Aorta (tissue), 5 donors: ENCODE measurements at regions not wholly inside any gene's neighbourhood (a gene's known extent, or its start where the extent isn't known, plus 50 kb on each side); places are given as distances from the start of the nearest gene placed in this dataset.

Experiments used
- ATAC-seq: fragments of 200-7000 bp; cut with Tn5 transposase; one replicate; pipeline ENCODE4 v1.9.1; 2022; ENCODE audit warnings: moderate library complexity; ENCODE audit not compliant: low FRiP score
- DNase-seq, 2 donors: peaks; one replicate each; pipeline ENCODE4 v3.0.0-alpha.2; 2020
- H3K27ac ChIP-seq, 2 donors: one replicate each; pipeline ENCODE4 v1.5.1; 2013; ENCODE audit warnings: low read length in 2 of 2, mild to moderate bottlenecking in 2 of 2, moderate library complexity in 2 of 2, control low read depth in 1 of 2, inconsistent platforms in 1 of 2, low read depth in 1 of 2
- H3K27me3 ChIP-seq, 2 donors: one replicate each; pipeline ENCODE4 v1.6.1; 2013; ENCODE audit warnings: control low read depth in 1 of 2, low read length in 1 of 2, mild to moderate bottlenecking in 1 of 2, moderate library complexity in 1 of 2; ENCODE audit not compliant: insufficient read depth in 2 of 2, control insufficient read depth in 1 of 2
- H3K36me3 ChIP-seq, 2 donors: one replicate each; pipeline ENCODE4 v1.6.1; 2013; ENCODE audit warnings: control low read depth in 1 of 2, low read length in 1 of 2, mild to moderate bottlenecking in 1 of 2; ENCODE audit not compliant: insufficient read depth in 2 of 2, control insufficient read depth in 1 of 2
- H3K4me1 ChIP-seq, 2 donors: one replicate each; pipeline ENCODE4 v1.6.1; 2013; ENCODE audit warnings: low read length in 2 of 2, control low read depth in 1 of 2, mild to moderate bottlenecking in 1 of 2, moderate library complexity in 1 of 2; ENCODE audit not compliant: insufficient read depth in 2 of 2, control insufficient read depth in 1 of 2
- H3K4me3 ChIP-seq, 2 donors: one replicate each; pipeline ENCODE4 v1.5.1; 2013; ENCODE audit warnings: low read length in 2 of 2, control low read depth in 1 of 2, mild to moderate bottlenecking in 1 of 2
- H3K9me3 ChIP-seq: one replicate; pipeline ENCODE4 v1.6.1; 2013; ENCODE audit warnings: mild to moderate bottlenecking, low read length; ENCODE audit not compliant: control insufficient read depth
- WGBS, 2 donors: extraction: QIAGEN DNeasy Blood & Tissue Kit; methylation state at CpG; one replicate each; pipeline ENCODE4 v1.1.7; 2013; 5-methylcytosine and 5-hydroxymethylcytosine counted together
- intact Hi-C, 2 donors: fragments of 100-400 bp; cut with DNase I; formaldehyde crosslinking; loops; one replicate each; pipeline versions ENCODE4 v1.14.2 to v1.15.0; 2022
- donor health status: healthy with polysubstance abuse.
- donor health status: Bipolar disorder and iron deficiency.
- donor health status: DM: no; HTN: no; CAD: no.
- donor health status: DM: no; HTN: no; CAD: no.
- donor health status: DM: yes; HTN: yes; CAD: no.

- DNase-seq (no peak), ATAC-seq (no peak)
- peaks cover 0 to 7% of the 10 kb centered on the region in 2 donors for H3K4me1 ChIP-seq
- WGBS, 2 donors: 32 to 35% methylated on average over 2 of the region's 2 CpGs
- intact Hi-C loops: no loop called here
- H3K9me3 ChIP-seq: no peaks in the 10 kb centered on the region
- H3K27me3 ChIP-seq: no peaks in the 10 kb centered on the region
- H3K4me3 ChIP-seq: no peak overlapping the region
- no peak overlapping the region for H3K27ac ChIP-seq
- no peaks in the 10 kb centered on the region for H3K36me3 ChIP-seq
Observed at GRCh38 chr3:144165482-144165881, 193.9 kb downstream of the DIPK2A start.

- DNase-seq (no peak), ATAC-seq (no peak)
- peaks cover 0 to 3% of the 10 kb centered on the region in 2 donors for H3K4me1 ChIP-seq
- H3K27ac ChIP-seq: no peak overlapping the region
- no peaks in the 10 kb centered on the region for H3K9me3 ChIP-seq
- H3K27me3 ChIP-seq: no peaks in the 10 kb centered on the region
- no peaks in the 10 kb centered on the region for H3K36me3 ChIP-seq
- 94 to 98% methylated on average over 2 of the region's 2 CpGs for WGBS, 2 donors
- intact Hi-C loops: no loop called here
- H3K4me3 ChIP-seq: no peak overlapping the region
Observed at GRCh38 chr3:144167634-144168033, 196.0 kb downstream of the DIPK2A start.

GRCh38 chr3:144173491-144173890, 201.9 kb downstream of the DIPK2A start:
- ATAC-seq (no peak), DNase-seq (no peak)
- no peak overlapping the region for H3K4me3 ChIP-seq
- H3K9me3 ChIP-seq: no peaks in the 10 kb centered on the region
- no peaks in the 10 kb centered on the region for H3K4me1 ChIP-seq
- H3K36me3 ChIP-seq: no peaks in the 10 kb centered on the region
- no peaks in the 10 kb centered on the region for H3K27me3 ChIP-seq
- intact Hi-C loops: no loop called here
- WGBS, 2 donors: 87 to 90% methylated on average over 1 of the region's 1 CpG
- H3K27ac ChIP-seq: no peak overlapping the region

GRCh38 chr3:144175644-144176425, 204.2 kb downstream of the DIPK2A start:
- 98 to 99% methylated on average over 21 of the region's 21 CpGs for WGBS, 2 donors
- intact Hi-C loops: no loop called here
- no peak for DNase-seq

GRCh38 chr3:144177649-144178048, 206.0 kb downstream of the DIPK2A start:
- intact Hi-C loops: no loop called here

More at GRCh38 chr3:144175644-144176425, 204.2 kb downstream of the DIPK2A start:
- no peaks in the 10 kb centered on the region for H3K9me3 ChIP-seq
- no peak overlapping the region for H3K27ac ChIP-seq
- H3K4me1 ChIP-seq: no peaks in the 10 kb centered on the region
- no peaks in the 10 kb centered on the region for H3K36me3 ChIP-seq
- no peaks in the 10 kb centered on the region for H3K27me3 ChIP-seq
- no peak for ATAC-seq
- no peak overlapping the region for H3K4me3 ChIP-seq

GRCh38 chr3:144178607-144179006, 207.0 kb downstream of the DIPK2A start:
- Histone ChIP-seq H3K4me1 (no peaks in the 10 kb centered on the region), H3K36me3 (no peaks in the 10 kb centered on the region), H3K27me3 (no peaks in the 10 kb centered on the region), H3K4me3 (no peak overlapping the region), H3K9me3 (no peaks in the 10 kb centered on the region), H3K27ac (no peak overlapping the region)
- WGBS, 2 donors: 98% methylated on average over 2 of the region's 2 CpGs
- ATAC-seq (no peak), DNase-seq (no peak)
- intact Hi-C loops: no loop called here

More at GRCh38 chr3:144177649-144178048, 206.0 kb downstream of the DIPK2A start:
- ATAC-seq (no peak), DNase-seq (no peak)
- H3K9me3 ChIP-seq: no peaks in the 10 kb centered on the region
- no peaks in the 10 kb centered on the region for H3K36me3 ChIP-seq
- H3K4me1 ChIP-seq: no peaks in the 10 kb centered on the region
- H3K27me3 ChIP-seq: no peaks in the 10 kb centered on the region
- no peak overlapping the region for H3K4me3 ChIP-seq
- WGBS, 2 donors: 74 to 84% methylated on average over 2 of the region's 2 CpGs
- H3K27ac ChIP-seq: no peak overlapping the region

GRCh38 chr3:144181062-144181461, 209.4 kb downstream of the DIPK2A start:
- no peaks in the 10 kb centered on the region for H3K36me3 ChIP-seq
- 18% methylated on average over 2 of the region's 2 CpGs for WGBS, 2 donors
- intact Hi-C loops: no loop called here
- peaks cover 2% of the 10 kb centered on the region for H3K9me3 ChIP-seq
- H3K27me3 ChIP-seq: no peaks in the 10 kb centered on the region
- no peak overlapping the region for H3K27ac ChIP-seq
- H3K4me1 ChIP-seq: no peaks in the 10 kb centered on the region
- no peak for DNase-seq
- no peak for ATAC-seq
- no peak overlapping the region for H3K4me3 ChIP-seq

- 45 to 55% methylated on average over 1 of the region's 1 CpG for WGBS, 2 donors
- no peak overlapping the region for H3K4me3 ChIP-seq
- intact Hi-C loops: no loop called here
- peaks cover 2% of the 10 kb centered on the region for H3K9me3 ChIP-seq
- ATAC-seq (no peak), DNase-seq (no peak)
- no peak overlapping the region for H3K27ac ChIP-seq
- H3K27me3 ChIP-seq: no peaks in the 10 kb centered on the region
- H3K36me3 ChIP-seq: no peaks in the 10 kb centered on the region
- no peaks in the 10 kb centered on the region for H3K4me1 ChIP-seq
Observed at GRCh38 chr3:144182501-144182900, 210.9 kb downstream of the DIPK2A start.

GRCh38 chr3:144185276-144185675, 213.7 kb downstream of the DIPK2A start:
- intact Hi-C loops: no loop called here
- no peak overlapping the region for H3K27ac ChIP-seq
- peaks cover 2% of the 10 kb centered on the region for H3K9me3 ChIP-seq
- DNase-seq (no peak), ATAC-seq (no peak)
- no peaks in the 10 kb centered on the region for H3K4me1 ChIP-seq
- H3K4me3 ChIP-seq: no peak overlapping the region
- H3K36me3 ChIP-seq: no peaks in the 10 kb centered on the region
- H3K27me3 ChIP-seq: no peaks in the 10 kb centered on the region
- 88 to 89% methylated on average over 3 of the region's 3 CpGs for WGBS, 2 donors
